ENCODE measurements at regions not wholly inside any gene's neighbourhood (a gene's known extent, or its start where the extent isn't known, plus 50 kb on each side); places are given as distances from the start of the nearest gene placed in this dataset.

DNA sequence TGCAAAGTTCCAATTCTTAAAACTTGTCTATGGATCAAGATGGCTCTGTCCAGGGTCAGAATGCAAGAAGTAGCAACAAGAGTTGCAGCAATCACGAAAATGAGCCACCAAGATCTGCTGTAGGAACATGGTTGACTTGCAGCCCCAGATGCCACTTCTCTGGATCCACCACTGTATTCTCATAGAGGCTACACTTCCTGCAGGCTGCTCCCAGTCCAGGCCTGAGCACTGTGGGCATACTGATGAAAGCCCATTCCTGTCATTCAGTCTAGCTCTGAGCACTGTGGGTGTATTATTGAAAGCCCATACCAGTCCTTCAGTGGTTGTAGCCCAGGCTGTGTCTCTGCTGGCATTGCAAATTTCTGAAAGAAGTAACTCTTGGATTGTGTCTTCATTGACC is 213.9 kb upstream of the AGAP1 start:
- H3K27me3 ChIP-seq (ENCODE audit: control insufficient read depth, insufficient read depth, low read length) = no peaks in the 10 kb centered on the region
- TF ChIP-seq, protein P1, sequence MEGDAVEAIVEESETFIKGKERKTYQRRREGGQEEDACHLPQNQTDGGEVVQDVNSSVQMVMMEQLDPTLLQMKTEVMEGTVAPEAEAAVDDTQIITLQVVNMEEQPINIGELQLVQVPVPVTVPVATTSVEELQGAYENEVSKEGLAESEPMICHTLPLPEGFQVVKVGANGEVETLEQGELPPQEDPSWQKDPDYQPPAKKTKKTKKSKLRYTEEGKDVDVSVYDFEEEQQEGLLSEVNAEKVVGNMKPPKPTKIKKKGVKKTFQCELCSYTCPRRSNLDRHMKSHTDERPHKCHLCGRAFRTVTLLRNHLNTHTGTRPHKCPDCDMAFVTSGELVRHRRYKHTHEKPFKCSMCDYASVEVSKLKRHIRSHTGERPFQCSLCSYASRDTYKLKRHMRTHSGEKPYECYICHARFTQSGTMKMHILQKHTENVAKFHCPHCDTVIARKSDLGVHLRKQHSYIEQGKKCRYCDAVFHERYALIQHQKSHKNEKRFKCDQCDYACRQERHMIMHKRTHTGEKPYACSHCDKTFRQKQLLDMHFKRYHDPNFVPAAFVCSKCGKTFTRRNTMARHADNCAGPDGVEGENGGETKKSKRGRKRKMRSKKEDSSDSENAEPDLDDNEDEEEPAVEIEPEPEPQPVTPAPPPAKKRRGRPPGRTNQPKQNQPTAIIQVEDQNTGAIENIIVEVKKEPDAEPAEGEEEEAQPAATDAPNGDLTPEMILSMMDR (IDR thresholded peaks at IDR 0.05; ENCODE audit: borderline replicate concordance, extremely low read depth, insufficient read depth) = no peak
- intact Hi-C loops (cut with DNase I) = no loop called here

DNA sequence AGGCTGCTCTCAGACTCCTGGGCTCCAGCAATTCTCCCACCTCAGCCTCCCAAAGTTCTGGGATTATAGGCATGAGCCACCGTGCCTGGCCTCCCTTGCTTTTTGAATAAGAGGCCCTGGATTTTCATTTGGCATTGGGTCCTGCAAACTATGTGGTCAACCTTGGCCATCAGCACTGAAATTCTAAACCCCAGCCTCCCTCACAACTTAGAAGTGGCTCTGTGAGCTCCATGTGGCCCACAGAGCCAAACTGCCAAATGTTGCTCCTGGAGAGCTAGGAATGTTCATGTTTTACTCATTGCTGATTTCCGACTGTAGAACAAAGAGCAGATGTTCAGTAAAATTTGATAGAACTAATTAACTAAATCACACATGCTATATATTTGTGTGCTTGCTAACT is 210.6 kb upstream of the AGAP1 start:
- Histone ChIP-seq H3K9ac (ENCODE audit: low read length in 3 of 3) (no peak overlapping the region), H3K27me3 (ENCODE audit: control insufficient read depth, insufficient read depth, low read length) (no peaks in the 10 kb centered on the region), H3K4me3 (ENCODE audit: low read length in 3 of 3) (no peak overlapping the region), H3K4me1 (ENCODE audit: control insufficient read depth in 2 of 3, insufficient read depth in 2 of 3, low read depth in 1 of 3, low read length in 3 of 3) (peaks cover 0 to 6% (median 0%) of the 10 kb centered on the region in 3 donors), H3K9me3 (ENCODE audit: control insufficient read depth in 2 of 3, insufficient read depth in 1 of 3, low read length in 3 of 3) (no peaks in the 10 kb centered on the region), H3K27ac (ENCODE audit: low read depth in 2 of 2, low read length in 2 of 2) (no peak overlapping the region), H3K36me3 (ENCODE audit: control insufficient read depth in 2 of 3, insufficient read depth in 3 of 3, low read length in 3 of 3) (no peaks in the 10 kb centered on the region)
- intact Hi-C loops (cut with DNase I) = no loop called here
- FAIRE-seq (no peak), DNase-seq (no peak)
- TF ChIP-seq, protein P1 (IDR thresholded peaks at IDR 0.05; ENCODE audit: borderline replicate concordance, extremely low read depth, insufficient read depth) = no peak

More for the DNA sequence above, 213.9 kb upstream of the AGAP1 start:
- no peak for DNase-seq
- H3K4me3 ChIP-seq (ENCODE audit: low read length in 3 of 3) = no peak overlapping the region
- no peaks in the 10 kb centered on the region for H3K4me1 ChIP-seq (ENCODE audit: control insufficient read depth in 2 of 3, insufficient read depth in 2 of 3, low read depth in 1 of 3, low read length in 3 of 3)
- FAIRE-seq = no peak
- H3K9ac ChIP-seq (ENCODE audit: low read length in 3 of 3) = no peak overlapping the region
- no peaks in the 10 kb centered on the region for H3K36me3 ChIP-seq (ENCODE audit: control insufficient read depth in 2 of 3, insufficient read depth in 3 of 3, low read length in 3 of 3)
- no peaks in the 10 kb centered on the region for H3K9me3 ChIP-seq (ENCODE audit: control insufficient read depth in 2 of 3, insufficient read depth in 1 of 3, low read length in 3 of 3)
- H3K27ac ChIP-seq (ENCODE audit: low read depth in 2 of 2, low read length in 2 of 2) = no peak overlapping the region

DNA sequence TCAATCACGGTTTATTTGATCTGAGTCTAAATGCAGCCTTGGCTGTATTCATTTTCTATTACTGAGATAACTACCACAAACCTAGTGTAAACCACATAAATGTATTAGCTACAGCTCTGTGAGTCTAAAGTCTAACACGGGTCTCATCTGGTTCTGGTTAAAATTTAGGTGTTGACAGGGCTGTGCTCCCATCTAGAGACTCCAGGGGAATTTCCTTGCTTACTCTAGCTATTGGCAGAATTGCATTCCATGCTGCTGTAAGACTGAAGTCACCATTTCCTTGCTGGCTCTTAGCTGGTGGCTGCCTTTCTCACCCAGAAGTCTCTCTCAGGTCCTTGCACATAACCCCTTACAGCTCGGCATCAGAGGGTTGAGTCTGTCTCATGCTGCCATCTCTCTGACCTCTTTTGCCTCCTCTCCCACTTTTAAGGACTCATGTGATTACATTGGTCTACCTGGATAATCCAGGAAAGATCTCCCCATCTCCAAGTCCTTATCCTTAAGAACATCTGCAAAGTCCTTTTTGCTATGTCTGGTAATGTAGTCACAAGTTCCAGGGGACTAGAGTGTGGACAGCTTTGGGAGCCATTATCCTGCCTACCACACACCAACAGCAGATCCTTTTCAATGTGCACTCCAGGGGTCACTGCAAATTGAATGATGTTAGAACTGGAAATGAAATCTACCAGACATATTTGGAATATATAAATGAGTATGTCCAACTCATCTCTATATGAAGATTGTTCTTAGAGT is 207.0 kb upstream of the AGAP1 start:
- DNase-seq (no peak), FAIRE-seq (no peak)
- TF ChIP-seq, protein P1 (IDR thresholded peaks at IDR 0.05; ENCODE audit: borderline replicate concordance, extremely low read depth, insufficient read depth) = no peak
- Histone ChIP-seq H3K4me1 (ENCODE audit: control insufficient read depth in 2 of 3, insufficient read depth in 2 of 3, low read depth in 1 of 3, low read length in 3 of 3) (peaks cover 0 to 6% (median 0%) of the 10 kb centered on the region in 3 donors), H3K9ac (ENCODE audit: low read length in 3 of 3) (no peak overlapping the region), H3K36me3 (ENCODE audit: control insufficient read depth in 2 of 3, insufficient read depth in 3 of 3, low read length in 3 of 3) (no peaks in the 10 kb centered on the region), H3K4me3 (ENCODE audit: low read length in 3 of 3) (no peak overlapping the region), H3K27ac (ENCODE audit: low read depth in 2 of 2, low read length in 2 of 2) (no peak overlapping the region), H3K27me3 (ENCODE audit: control insufficient read depth, insufficient read depth, low read length) (no peaks in the 10 kb centered on the region), H3K9me3 (ENCODE audit: control insufficient read depth in 2 of 3, insufficient read depth in 1 of 3, low read length in 3 of 3) (no peaks in the 10 kb centered on the region)
- intact Hi-C loops (cut with DNase I) = no loop called here
